NCI-H2081 treated with DMSO at 0.1 percent for 48 hours (cell line): ENCODE measurements at regions not wholly inside any gene's neighbourhood (a gene's known extent, or its start where the extent isn't known, plus 50 kb on each side); places are given as distances from the start of the nearest gene placed in this dataset.

Source experiments
- DNase-seq: peaks from one replicate; lab custom pipeline; 2025; lab: John Stamatoyannopoulos, UW

- no peak for DNase-seq
Measured at GRCh38 chr9:29701971-29702370, 2128.7 kb upstream of the C9orf72 start.

- no peak for DNase-seq
Measured at GRCh38 chr9:29714860-29715259, 2141.6 kb upstream of the C9orf72 start.

GRCh38 chr9:29717631-29718030 lies 2144.3 kb upstream of the C9orf72 start:
- DNase-seq = no peak

GRCh38 chr9:29730163-29730562 lies 2156.9 kb upstream of the C9orf72 start:
- DNase-seq = no peak

- no peak for DNase-seq
Measured at GRCh38 chr9:29740518-29740917, 2167.2 kb upstream of the C9orf72 start.

- no peak for DNase-seq
Measured at GRCh38 chr9:29741169-29741568, 2167.9 kb upstream of the C9orf72 start.

- DNase-seq = no peak
Measured at GRCh38 chr9:29750062-29750461, 2176.8 kb upstream of the C9orf72 start.

GRCh38 chr9:29751226-29751625 lies 2177.9 kb upstream of the C9orf72 start:
- DNase-seq = no peak

- no peak for DNase-seq
Measured at GRCh38 chr9:29753638-29754037, 2180.4 kb upstream of the C9orf72 start.

- DNase-seq = no peak
Measured at GRCh38 chr9:29769019-29769418, 2195.7 kb upstream of the C9orf72 start.

- no peak for DNase-seq
Measured at GRCh38 chr9:29773676-29774075, 2200.4 kb upstream of the C9orf72 start.

GRCh38 chr9:29775491-29775890 lies 2202.2 kb upstream of the C9orf72 start:
- no peak for DNase-seq

- DNase-seq = no peak
Measured at GRCh38 chr9:29778281-29778849, 2205.1 kb upstream of the C9orf72 start.

- DNase-seq = no peak
Measured at GRCh38 chr9:29793970-29794369, 2220.7 kb upstream of the C9orf72 start.

GRCh38 chr9:29796291-29796952 lies 2223.1 kb upstream of the C9orf72 start:
- no peak for DNase-seq

- DNase-seq = no peak
Measured at GRCh38 chr9:29798599-29798998, 2225.3 kb upstream of the C9orf72 start.

- no peak for DNase-seq
Measured at GRCh38 chr9:29799227-29799626, 2225.9 kb upstream of the C9orf72 start.

- no peak for DNase-seq
Measured at GRCh38 chr9:29800821-29801220, 2227.5 kb upstream of the C9orf72 start.

- no peak for DNase-seq
Measured at GRCh38 chr9:29802454-29802853, 2229.2 kb upstream of the C9orf72 start.

- no peak for DNase-seq
Measured at GRCh38 chr9:29806937-29807618, 2233.8 kb upstream of the C9orf72 start.

GRCh38 chr9:29816954-29817703 lies 2243.8 kb upstream of the C9orf72 start:
- DNase-seq = no peak

- DNase-seq = no peak
Measured at GRCh38 chr9:29822458-29822857, 2249.2 kb upstream of the C9orf72 start.

GRCh38 chr9:29826421-29826820 lies 2253.1 kb upstream of the C9orf72 start:
- no peak for DNase-seq
